GM19463 (cell line): ENCODE measurements at regions not wholly inside any gene's neighbourhood (a gene's known extent, or its start where the extent isn't known, plus 50 kb on each side); places are given as distances from the start of the nearest gene placed in this dataset.

Source experiments
- ATAC-seq: cut with Tn5 transposase; IDR thresholded peaks from one replicate; pipeline ENCODE4 v1.9.1; 2021; ENCODE audit warnings: mild to moderate bottlenecking, moderate library complexity; ENCODE audit not compliant: unreplicated experiment

DNA sequence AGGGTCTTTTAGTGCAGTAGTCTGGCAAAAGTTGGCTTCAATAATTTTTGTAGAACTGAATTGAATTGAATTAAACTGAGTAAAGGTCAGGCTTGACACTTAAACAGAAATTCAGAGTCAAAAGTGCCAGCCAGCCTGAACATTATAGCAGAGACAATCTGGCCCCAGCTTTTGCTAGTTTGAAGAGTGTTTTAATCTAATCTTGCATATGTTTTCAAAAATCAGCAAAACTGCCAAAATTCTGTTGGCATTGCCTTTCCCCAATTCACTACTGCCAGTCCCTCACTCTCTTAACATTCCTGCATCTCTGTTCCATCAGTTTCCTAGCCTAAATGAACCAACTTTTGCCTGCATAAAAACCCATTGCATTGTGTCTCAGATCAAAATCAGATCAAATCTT, 403.8 kb downstream of the NUF2 start:
- no peak for ATAC-seq

DNA sequence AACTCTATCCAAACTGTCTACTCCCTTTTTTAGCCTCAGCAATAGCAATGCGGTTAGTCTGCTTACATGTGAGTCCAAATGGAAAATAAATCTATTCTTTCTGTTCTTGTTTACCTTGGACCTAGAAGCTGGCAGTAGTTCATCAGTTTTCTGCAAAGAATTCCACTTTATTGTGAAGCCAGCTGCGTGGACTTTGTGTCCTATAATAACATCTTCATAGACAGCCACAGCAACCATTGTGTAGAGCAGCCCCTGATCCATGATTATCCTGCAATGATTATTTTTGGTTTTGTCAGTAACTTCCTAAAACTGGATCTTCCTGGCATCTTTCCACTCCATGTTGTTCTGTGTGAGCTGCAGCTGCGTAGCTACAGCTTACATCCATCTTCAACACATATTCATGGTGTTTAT, 408.7 kb downstream of the NUF2 start:
- ATAC-seq, result no peak

DNA sequence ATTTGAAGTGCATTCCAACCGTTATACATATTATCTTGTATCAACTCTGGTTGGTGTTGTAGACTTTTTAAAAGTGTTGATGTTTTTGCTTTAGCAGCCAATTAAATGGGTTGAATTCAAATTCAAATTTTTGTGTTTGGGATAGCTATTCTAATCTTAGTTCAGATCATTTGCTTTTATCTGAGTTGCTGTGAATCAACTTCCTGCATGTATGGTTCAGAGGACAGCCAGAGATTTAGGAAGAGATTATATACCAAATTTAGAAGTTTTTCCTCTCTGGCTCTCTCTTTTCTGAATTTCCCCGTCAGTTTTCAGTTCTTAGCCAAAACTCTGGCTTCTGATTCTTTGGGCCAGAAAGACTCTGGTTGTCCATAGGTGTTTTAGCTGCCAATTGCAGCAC, 415.5 kb downstream of the NUF2 start:
- no peak for ATAC-seq

DNA sequence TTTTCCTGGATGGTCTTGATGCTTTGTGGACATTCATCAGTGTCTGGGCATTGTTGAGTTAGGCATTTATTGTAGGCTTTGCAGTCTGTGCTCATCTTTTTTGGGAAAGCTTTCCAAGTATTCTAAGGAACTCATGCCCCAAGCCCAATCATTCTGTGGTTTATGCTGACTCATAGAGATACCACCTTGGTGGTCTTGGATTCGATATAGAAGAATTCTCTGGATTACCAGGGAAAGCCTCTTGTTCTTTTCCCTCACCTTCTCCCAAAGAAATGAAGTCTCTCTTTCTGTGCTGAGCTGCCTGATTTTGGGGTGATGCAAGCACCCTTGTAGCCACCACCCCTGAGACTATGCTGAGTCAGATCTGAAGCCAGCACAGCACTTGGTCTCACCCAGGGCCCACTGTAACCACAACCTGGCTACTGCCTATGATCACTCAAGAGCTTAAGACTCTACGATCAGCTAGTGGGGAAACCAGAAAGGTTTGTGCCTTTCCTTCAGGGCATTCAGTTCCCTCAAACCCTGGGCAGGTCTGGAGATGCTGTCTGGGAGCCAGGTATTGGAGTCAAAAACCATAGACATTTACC, 422.6 kb downstream of the NUF2 start:
- ATAC-seq, result no peak

DNA sequence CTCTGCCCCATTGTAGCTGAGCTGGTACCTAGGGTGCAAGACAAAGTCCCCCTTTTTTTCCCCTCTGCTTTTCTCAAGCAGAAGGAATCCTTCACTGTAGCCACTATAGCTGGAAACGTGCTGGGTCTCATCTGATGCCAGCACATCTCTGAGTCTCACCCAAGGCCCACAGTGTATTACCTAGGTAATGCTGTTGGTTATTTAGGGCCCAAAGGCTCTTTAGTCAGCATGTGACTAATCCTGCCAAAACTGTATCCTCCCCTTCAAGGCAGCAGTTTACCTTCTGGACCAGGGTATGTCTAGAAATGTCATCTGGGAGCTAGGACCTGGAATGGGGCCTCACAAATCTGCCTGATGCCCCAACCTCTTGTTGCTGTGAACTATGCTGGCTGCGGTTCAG, 423.4 kb downstream of the NUF2 start:
- ATAC-seq, result no peak

DNA sequence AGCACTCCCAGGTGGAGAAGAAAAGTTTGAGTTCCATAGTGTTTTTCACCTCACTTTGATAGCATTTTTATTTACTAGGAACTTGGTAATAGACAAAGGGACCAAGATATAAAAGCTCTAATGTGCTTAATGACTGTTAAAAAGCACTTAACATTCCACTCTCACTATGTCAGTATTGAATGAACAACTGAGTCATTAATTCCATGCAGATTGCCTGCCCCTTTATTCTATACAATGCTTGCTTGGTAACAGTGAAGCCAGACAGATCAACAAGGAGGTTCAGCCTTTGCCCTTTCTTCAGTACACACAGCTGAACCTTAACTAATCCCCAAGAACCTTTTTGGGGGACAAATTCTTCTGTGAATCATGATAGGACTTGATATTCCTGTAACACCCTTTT, 425.5 kb downstream of the NUF2 start:
- no peak for ATAC-seq

DNA sequence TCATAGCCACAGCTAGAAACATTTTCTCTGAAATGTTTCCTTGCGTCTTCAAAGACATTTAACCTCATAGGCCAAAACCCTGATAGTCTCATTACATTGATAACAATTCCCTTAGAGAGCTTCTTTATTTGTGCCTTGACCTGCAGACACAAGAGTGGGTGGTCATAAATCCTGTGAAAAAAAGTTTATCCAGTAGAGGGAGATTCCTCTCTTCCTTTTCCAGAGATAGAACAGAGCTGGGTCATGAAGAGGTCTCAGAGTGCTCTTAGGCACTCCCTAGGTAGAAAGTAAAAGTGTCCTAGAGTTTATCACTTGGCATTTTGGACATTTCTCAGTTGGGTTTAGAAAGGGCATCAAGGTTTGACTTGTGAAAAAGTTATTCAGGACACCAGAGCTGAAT, 426.1 kb downstream of the NUF2 start:
- no peak for ATAC-seq

DNA sequence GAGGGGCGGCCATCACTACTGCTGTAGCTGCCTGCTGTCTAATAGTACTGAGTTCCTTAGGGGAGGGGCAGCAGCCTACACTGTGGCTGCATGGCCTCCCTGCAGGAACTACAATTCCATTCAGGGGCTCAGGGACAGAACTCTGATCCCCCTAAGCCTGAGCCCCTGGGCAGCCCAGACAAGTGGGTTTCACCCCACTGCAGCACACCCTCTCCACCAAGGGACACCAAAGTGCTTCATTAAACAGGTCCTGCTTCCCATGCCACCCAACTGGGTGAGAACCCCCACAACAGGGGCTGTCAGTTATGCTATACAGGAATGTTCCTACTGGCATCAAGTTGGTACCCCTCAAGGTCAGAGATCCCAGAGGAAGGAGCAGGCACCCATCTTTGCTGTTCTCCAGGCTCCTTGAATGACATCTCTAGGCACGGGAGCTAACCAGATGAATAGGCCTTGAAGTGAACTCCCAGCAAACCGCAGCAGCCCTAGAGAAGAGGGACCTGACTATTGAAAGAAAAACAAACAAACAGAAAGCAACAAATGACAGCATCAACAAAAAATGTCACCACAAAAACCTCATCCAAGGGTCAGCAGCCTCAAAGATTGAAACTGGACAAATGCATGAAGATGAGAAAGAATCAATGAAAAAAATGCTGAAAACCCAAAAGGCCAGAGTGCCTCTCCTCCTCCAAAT, 437.4 kb downstream of the NUF2 start:
- ATAC-seq, result no peak

DNA sequence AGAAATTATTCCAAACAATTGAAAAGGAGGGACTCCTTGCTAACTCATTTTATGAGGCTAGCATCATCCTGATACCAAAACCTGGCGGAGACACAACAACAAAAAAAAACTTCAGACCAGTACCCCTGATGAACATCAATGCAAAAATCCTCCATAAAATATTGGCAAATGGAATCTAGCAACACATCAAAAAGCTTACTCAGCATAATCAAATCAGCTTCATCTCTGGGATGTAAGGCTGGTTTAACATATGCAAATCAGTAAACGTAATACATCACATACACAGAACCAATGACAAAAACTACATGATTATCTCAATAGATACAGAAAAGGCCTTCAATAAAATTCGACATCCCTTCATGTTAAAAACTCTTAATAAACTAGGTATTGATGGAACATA, 440.1 kb downstream of the NUF2 start:
- no peak for ATAC-seq

DNA sequence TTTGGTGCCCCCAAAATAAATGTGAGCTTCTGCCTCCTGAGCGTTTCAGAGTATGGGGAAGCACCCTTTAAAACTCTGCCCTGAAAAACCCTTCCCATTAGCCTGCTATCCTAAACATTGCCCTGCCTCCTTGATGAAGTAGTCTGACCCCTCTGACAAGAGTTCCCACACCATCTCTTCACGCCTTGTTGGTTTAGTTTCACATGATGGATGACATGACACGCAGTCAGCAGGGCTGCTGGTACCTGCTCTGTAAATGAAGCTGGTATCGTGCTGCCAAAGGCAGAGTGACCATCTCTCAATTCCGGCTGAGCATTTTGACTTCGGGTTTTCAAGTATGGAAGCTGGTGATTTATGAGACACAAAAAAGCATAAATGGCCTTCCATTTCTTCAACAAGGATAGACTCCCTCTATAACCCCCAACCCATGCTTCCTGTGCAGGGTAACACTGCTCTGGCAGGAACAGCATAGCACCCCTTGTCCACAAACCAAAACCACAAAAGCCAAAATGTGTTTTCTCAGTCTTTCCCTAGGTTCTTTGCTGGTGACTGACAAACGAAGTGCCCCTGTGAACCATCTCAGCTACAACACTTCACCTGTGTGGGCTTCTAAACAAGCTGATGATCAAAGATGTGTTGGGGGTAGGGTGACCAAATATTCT, 444.6 kb downstream of the NUF2 start:
- no peak for ATAC-seq

DNA sequence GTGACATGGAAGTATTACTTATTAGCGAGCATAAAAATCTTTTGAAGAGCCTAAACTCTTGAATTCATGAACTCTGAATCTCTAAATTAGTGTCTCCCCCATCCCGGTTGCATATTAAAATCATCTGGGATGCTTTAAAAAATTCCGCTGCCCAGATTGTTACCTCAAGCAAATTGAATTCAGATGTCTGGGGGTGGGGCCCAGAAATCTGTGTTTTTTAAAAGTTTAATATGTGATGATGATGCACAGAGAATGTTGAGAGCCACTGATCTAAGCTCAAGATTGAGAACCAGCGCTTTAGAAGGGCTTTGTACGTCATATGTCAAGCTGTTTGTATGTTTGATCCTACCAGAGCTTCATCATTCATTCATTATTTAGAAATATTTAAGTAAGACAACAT, 446.8 kb downstream of the NUF2 start:
- no peak for ATAC-seq

DNA sequence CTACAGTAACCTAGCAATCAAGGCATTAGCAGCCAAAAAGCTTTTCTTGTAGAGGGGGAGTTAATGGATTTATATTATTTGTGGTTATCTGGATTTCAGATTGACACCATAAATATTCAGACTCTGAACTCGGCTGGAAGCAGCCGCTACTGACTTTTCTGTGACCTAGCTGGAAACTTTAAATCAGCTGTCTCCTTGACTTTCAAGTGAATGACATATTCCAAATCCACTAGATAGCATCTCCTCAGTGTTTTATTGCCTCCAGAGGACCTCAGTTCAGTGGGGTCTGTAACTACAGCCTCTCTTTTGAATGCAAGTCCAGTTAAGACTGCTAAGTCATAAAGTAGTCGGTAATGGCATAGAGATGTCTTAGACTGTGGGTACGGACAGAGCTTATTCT, 448.5 kb downstream of the NUF2 start:
- ATAC-seq, result no peak

DNA sequence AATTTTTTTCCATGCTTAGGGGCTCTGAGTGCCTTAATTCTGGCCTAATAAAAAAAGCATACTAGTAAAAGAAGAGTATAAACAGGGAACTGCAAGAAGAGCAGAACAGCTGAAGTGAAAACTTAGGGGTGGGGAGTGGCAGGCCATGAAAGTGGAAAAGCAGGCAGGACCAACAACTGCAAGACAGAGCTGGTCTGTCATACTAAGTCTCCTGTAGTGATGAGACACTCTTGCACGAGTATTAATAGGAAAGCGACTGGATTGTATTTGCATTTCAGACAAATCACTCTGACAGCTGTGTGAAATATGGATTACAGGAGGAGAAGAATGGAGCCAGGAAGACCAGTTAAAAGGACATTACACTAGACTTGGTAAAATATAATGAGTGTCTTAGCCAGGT, 449.9 kb downstream of the NUF2 start:
- no peak for ATAC-seq

DNA sequence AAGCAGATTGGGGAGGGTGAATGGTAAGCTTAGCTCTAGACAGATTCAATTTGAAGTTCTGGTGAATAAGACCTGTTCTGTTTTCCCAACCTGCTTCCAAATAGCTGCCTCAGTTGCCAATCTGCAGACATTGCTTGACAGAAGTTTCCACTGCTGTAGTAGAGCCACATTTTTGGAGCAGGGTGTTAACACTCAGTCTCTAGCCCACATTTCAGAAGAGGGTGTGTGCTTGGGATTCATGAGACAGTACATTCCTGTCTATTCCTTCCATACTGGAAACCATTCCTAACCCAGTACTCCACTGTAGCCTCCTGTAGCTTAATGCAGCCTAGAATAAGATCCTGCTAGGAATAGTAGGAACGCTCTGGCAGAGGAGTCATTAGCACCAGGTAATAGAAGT, 450.5 kb downstream of the NUF2 start:
- ATAC-seq, result no peak

DNA sequence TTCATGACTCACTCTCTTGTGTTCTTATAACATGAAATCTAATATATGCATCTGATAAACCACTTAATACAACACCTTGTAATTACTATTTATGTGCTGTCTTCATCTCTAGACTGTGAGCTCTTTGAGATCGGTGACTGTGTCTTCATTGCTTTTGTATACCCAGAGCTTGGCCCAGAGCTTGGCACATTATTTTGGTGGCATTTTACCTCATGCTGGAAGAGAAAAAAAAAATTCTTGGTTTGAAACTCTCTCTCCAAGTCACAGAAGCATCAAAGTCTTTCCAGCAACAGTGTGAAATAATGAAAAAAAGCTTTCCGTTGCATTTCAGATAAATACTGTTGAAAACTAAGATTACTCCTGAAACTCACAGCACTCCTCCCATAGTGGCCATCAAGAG, 451.6 kb downstream of the NUF2 start:
- no peak for ATAC-seq

DNA sequence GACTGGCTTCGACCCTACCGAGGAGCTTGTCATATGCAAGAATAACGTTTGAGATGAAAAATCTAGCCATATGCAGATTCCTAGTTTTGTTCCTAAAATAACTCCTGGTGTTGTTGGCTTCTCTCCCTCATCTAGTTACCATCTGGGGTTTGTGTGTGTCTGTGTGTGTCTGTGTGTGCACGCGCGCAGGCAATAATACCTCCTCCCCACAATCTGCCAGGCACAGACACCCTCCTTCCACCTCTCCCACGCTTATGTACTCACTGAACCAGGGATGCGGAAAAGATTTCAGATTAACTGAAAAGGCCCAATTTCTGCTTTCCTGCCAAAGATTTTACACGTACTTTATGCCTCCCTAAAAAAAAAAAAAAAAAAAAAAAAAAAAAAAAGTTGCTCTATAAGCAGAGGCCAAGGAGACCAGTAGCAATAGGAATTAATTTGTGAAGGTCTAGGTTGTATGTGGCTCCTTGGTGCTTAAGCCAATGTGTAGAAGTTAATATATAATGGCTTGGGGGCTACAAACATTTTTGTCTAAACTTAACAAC, 452.7 kb downstream of the NUF2 start:
- ATAC-seq, result no peak

DNA sequence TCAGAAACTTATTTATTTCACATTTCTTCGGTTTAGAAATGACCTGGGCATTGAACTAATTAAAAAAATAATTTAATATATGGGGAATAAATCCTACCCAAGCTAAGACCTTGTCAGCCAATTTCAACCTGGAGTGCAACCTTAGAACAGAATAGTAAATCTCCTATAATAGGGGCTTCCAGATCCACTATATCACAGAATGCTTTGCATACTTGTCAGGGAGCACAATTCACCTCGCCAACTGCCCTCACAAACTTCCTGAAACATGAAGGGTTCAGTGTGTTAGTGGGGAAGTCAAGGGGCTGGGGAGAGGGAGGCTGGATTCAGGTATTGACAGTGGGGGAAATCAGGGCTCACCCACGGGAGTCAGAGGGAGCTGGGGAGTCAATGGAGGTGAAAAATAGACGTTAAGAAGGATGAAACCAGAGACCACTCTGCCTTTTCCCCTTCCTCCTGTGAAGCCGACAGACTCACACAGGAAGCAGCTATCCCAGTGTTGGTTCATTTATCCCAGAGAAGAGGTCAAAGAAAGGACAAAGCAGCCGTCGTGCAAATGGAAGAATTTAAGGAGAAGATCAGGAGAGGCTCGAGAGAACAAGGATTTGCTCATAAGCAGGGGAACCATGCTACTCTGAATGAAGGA, 453.3 kb downstream of the NUF2 start:
- ATAC-seq, result no peak

DNA sequence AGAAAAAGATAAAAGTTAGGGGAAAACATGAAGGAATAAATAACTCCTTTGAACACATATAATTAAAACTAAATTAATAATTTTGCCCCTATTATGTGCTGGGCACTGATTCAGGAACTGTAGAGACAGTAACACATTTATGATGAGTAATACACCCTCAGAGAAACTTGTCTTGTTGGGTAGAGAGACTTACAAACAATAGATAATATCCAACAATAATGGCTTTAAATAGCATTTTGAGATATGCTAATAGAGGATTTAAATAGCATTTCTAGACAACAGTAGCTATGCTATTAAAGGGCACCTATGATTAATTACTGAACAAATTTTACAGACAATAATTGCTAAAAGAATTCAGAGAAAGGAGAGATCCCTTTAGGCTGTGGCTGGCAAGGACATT, 455.5 kb downstream of the NUF2 start:
- no peak for ATAC-seq

DNA sequence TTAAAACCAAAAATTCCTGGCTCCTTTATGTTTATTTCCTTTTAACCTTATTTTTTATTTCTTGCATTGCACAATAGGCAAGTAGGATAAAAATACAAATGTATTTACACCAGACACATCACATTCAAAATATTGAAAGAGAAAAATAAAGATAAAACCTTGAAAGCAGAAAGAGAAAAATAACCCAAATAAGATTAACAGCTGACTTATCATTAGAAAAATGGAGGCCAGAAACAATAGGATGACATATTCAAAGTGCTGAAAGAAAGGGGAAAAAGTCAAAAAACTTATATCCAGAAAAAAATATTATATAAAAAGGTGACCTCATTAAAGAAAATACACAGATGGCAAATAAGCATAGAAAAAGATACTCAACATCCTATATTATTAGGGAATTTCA, 459.4 kb downstream of the NUF2 start:
- no peak for ATAC-seq

DNA sequence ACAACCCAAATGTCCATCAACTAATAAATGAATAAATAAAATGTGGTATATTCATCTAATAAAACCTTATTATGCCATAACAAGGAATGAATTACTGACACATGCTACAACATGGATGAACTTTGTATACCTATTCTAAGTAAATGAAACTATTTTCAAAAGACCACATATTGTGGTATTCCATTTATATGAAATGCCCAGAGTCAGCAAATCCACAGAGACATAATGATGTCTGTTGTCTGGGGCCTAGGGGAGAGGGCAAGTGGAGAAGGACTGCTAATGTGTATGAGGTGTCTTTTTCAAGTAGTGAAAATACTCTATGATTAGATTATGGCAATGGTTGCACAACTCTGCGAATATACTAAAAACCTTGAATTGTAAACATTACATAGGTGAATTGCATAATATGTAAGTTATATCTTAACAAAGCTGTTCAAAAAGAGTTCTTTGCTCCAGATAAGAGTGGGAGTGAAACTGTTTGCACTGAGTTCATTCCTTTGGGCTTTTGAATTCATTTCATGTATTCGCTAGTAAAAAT, 464.2 kb downstream of the NUF2 start:
- no peak for ATAC-seq

DNA sequence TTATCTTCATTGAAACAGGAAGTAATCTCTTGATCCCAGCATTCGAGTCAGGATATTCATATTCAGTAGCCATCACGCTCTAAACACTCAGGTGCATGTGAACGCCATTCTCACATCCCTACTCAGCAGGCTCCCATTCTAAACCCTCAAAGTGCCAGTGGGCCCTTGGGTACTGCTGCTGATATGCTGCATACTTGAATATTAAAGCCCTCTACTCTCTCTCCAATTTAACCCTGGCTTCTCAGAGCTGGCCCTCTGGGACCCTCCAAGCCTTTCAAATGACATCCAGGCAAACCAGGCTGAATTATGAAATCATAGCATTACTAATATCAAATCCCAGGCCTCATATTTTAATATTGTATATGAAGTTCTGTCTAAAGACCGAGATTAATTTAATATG, 468.2 kb downstream of the NUF2 start:
- no peak for ATAC-seq

DNA sequence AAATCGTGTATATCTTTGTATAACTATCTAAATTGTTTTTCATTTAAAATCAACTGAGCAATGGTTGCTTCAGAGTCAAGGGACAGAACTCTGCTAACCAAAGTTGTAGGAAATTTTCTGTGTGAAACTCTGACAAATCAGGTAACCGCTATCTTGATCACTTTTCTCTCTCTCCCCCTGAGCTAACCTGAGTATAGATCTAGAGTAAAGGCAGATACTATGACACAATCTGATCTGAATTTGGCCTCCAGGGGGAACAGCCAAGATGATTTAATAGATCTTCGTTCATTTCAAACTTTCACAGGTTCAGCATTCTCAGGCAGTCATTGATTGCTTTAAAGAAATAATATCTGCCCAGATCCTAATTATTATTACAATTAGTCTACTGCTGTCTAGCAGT, 472.8 kb downstream of the NUF2 start:
- ATAC-seq, result no peak
